NCI-H1417 (cell line): ENCODE measurements at regions not wholly inside any gene's neighbourhood (a gene's known extent, or its start where the extent isn't known, plus 50 kb on each side); places are given as distances from the start of the nearest gene placed in this dataset.

ENCODE experiments used
- DNase-seq, 3 experiments: peaks; one replicate each; lab custom pipeline; 2025; lab: John Stamatoyannopoulos, UW

- no peak for DNase-seq
These were observed 118.1 kb upstream of the ERCC6L2 start for GRCh38 chr9:95757439-95757838.

- no peak for DNase-seq
These were observed 118.5 kb upstream of the ERCC6L2 start for GRCh38 chr9:95756986-95757385.

- DNase-seq, result no peak
These were observed 119.4 kb upstream of the ERCC6L2 start for GRCh38 chr9:95756101-95756500.

GRCh38 chr9:95755421-95755730 is 120.1 kb upstream of the ERCC6L2 start:
- peak in 2 of 3 experiments; percentile 30 to 35 for DNase-seq

GRCh38 chr9:95754533-95755420 is 120.7 kb upstream of the ERCC6L2 start:
- DNase-seq, result no peak

- DNase-seq, result peak in 2 of 3 experiments; percentile 87 to 97
These were observed 121.6 kb upstream of the ERCC6L2 start for GRCh38 chr9:95753762-95754465.

- DNase-seq, result no peak
These were observed 123.3 kb upstream of the ERCC6L2 start for GRCh38 chr9:95752129-95752731.

- no peak for DNase-seq
These were observed 124.0 kb upstream of the ERCC6L2 start for GRCh38 chr9:95751520-95751790.

- no peak for DNase-seq
These were observed 124.6 kb upstream of the ERCC6L2 start for GRCh38 chr9:95750725-95751519.

- DNase-seq, result no peak
These were observed 126.0 kb upstream of the ERCC6L2 start for GRCh38 chr9:95749493-95749892.

- DNase-seq, result no peak
These were observed 128.9 kb upstream of the ERCC6L2 start for GRCh38 chr9:95746408-95747180.

GRCh38 chr9:95742821-95743220 is 132.7 kb upstream of the ERCC6L2 start:
- no peak for DNase-seq

- DNase-seq, result no peak
These were observed 133.9 kb upstream of the ERCC6L2 start for GRCh38 chr9:95741631-95742030.

GRCh38 chr9:95740217-95741004 is 135.1 kb upstream of the ERCC6L2 start:
- no peak for DNase-seq

- DNase-seq, result no peak
These were observed 137.1 kb upstream of the ERCC6L2 start for GRCh38 chr9:95738438-95738837.

GRCh38 chr9:95736891-95737522 is 138.5 kb upstream of the ERCC6L2 start:
- peak in 2 of 3 experiments; percentile 34 to 72 for DNase-seq

- no peak for DNase-seq
These were observed 139.1 kb upstream of the ERCC6L2 start for GRCh38 chr9:95736370-95736769.

- DNase-seq, result no peak
These were observed 139.8 kb upstream of the ERCC6L2 start for GRCh38 chr9:95735701-95736100.

- no peak for DNase-seq
These were observed 141.5 kb upstream of the ERCC6L2 start for GRCh38 chr9:95733741-95734666.
